BLaER1 treated with 17β-estradiol and CSF1 and Interleukin-3, amounts not matched to agents 10 nM and 100 nM (cell line): ENCODE measurements at regions not wholly inside any gene's neighbourhood (a gene's known extent, or its start where the extent isn't known, plus 50 kb on each side); places are given as distances from the start of the nearest gene placed in this dataset.

Experiments used
- H3K27ac ChIP-seq, 11 experiments: shearing (Covaris generic); formaldehyde crosslinking; 2 replicates each; pipeline ENCODE4 v1.8.1; 2022
- H3K27me3 ChIP-seq, 11 experiments: shearing (Covaris generic); formaldehyde crosslinking; 2 replicates each; pipeline ENCODE4 v1.8.1; 2022
- H3K36me3 ChIP-seq, 11 experiments: shearing (Covaris generic); formaldehyde crosslinking; 2 replicates each; pipeline ENCODE4 v1.8.1; 2022
- H3K4me1 ChIP-seq, 10 experiments: shearing (Covaris generic); formaldehyde crosslinking; 2 replicates each; pipeline ENCODE4 v1.8.1; 2022
- H3K4me2 ChIP-seq, 11 experiments: shearing (Covaris generic); formaldehyde crosslinking; 2 replicates each; pipeline ENCODE4 v1.8.1; 2022
- H3K4me3 ChIP-seq, 10 experiments: shearing (Covaris generic); formaldehyde crosslinking; 2 replicates each; pipeline ENCODE4 v1.8.1; 2022
- H3K9ac ChIP-seq, 11 experiments: shearing (Covaris generic); formaldehyde crosslinking; 2 replicates each; pipeline ENCODE4 v1.8.1; 2022
- H3K9me3 ChIP-seq, 11 experiments: shearing (Covaris generic); formaldehyde crosslinking; replicated peaks in 1 of 11; 2 replicates each; pipeline ENCODE4 v1.8.1; 2022
- H4K20me1 ChIP-seq, 11 experiments: shearing (Covaris generic); formaldehyde crosslinking; 2 replicates each; pipeline ENCODE4 v1.8.1; 2022
- Cebpa-rat ChIP-seq, 11 experiments: shearing (Covaris generic); IDR thresholded peaks; 2 replicates each; pipeline ENCODE4 v1.8.1; 2022

DNA sequence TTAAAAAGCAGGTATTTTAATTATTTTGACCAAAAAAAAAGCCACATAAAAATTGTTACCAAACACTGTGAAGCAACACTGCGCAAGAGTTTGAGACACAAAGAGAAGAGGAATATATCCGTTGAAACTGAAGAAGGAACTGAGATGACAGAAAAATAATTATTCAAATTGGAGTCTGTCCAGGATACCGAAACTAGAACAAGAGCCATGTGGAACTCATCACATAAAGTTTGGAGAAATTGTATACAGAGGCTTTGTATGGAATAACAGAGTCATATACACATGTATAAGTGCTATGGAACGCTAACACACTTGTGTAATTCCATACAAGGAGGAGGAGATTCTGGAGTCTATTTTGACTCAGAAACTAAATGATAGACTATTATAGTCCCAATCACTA is 675.1 kb upstream of the ADGRL2 start:
- Histone ChIP-seq H3K4me3 (no peak overlapping the region), H3K4me2 (no peak overlapping the region), H4K20me1 (no peaks in the 10 kb centered on the region), H3K36me3 (no peaks in the 10 kb centered on the region), H3K9me3 (no peaks in the 10 kb centered on the region), H3K27me3 (no peaks in the 10 kb centered on the region), H3K27ac (no peak overlapping the region), H3K9ac (no peak overlapping the region), H3K4me1 (0 out of 20 replicates have a peak, but pooled peaks cover 0 to 5% (median 0%) of the 10 kb centered on the region in 10 experiments)
- TF ChIP-seq Cebpa-rat (IDR thresholded peaks at IDR 0.05) = no peak

DNA sequence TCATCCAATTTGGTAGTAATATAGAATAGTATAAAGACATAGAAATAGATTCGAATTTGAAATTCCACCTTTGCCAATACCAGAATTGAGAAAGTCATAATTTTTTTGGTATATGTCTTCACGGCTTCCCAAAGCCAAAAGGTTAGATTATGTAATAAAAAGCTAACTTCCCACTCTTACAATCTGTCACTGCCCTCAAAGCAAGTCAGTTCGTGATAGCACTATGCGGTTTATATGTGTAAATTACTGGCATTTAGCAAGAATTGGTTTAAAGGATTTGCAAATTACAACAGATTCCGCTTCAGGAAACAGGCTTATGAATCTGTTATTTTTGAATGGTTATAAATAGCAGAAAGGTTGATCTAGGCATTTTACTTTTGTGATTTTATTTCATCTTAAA is 679.4 kb upstream of the ADGRL2 start:
- Histone ChIP-seq H3K27me3 (no peaks in the 10 kb centered on the region), H4K20me1 (no peaks in the 10 kb centered on the region), H3K9ac (no peak overlapping the region), H3K27ac (no peak overlapping the region), H3K36me3 (no peaks in the 10 kb centered on the region), H3K4me1 (0 out of 20 replicates have a peak, but pooled peaks cover 0 to 5% (median 0%) of the 10 kb centered on the region in 10 experiments), H3K4me3 (no peak overlapping the region), H3K4me2 (no peak overlapping the region), H3K9me3 (no peaks in the 10 kb centered on the region)
- no peak for TF ChIP-seq Cebpa-rat (IDR thresholded peaks at IDR 0.05)

DNA sequence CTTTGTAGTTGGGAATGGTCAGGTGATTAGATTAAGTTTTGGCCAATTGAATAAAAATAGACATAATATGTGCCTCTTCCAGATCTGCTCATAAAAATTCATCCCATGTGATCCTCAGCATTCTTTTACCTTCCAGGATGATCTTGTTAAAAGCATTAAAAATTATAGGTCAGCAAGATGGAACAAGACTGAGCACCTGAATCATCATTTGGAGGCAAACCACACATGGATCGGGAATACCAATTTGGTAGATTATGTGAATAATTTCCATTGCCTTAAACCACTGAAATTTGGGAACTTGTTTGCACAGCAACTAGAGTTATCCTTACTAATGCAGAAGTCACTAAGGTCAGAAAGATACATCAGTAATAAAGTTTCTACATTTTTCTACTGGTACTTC is 681.4 kb upstream of the ADGRL2 start:
- no peak overlapping the region for H3K4me3 ChIP-seq
- no peaks in the 10 kb centered on the region for H3K27me3 ChIP-seq
- H3K4me2 ChIP-seq = no peak overlapping the region
- H3K9ac ChIP-seq = no peak overlapping the region
- H3K9me3 ChIP-seq = no peaks in the 10 kb centered on the region
- no peak overlapping the region for H3K27ac ChIP-seq
- H4K20me1 ChIP-seq = no peaks in the 10 kb centered on the region
- H3K4me1 ChIP-seq = no peaks in the 10 kb centered on the region
- no peak for TF ChIP-seq Cebpa-rat (IDR thresholded peaks at IDR 0.05)
- H3K36me3 ChIP-seq = no peaks in the 10 kb centered on the region

DNA sequence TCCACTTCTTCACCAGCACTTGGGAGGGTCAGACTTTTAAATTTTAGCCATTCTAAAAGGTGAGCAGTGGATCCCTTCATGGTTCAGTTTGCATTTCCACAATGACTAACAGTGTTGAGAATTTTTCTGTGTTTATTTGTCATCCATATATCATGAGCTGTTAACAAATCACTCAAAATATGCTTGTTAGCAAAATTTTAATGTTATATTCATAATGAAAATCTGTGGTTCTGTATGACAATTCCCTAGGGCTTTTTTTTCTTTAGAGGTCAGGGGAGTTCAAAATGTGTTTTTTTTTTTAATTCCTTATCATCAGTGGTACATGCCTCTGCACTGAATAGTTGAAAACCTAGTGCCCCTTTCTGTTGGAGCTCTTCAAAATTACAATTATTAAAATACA is 682.2 kb upstream of the ADGRL2 start:
- no peaks in the 10 kb centered on the region for H3K4me1 ChIP-seq
- H3K36me3 ChIP-seq = no peaks in the 10 kb centered on the region
- no peaks in the 10 kb centered on the region for H3K9me3 ChIP-seq
- H3K27me3 ChIP-seq = no peaks in the 10 kb centered on the region
- no peak overlapping the region for H3K27ac ChIP-seq
- TF ChIP-seq Cebpa-rat (IDR thresholded peaks at IDR 0.05) = no peak
- no peak overlapping the region for H3K4me3 ChIP-seq
- no peaks in the 10 kb centered on the region for H4K20me1 ChIP-seq
- no peak overlapping the region for H3K9ac ChIP-seq
- no peak overlapping the region for H3K4me2 ChIP-seq

DNA sequence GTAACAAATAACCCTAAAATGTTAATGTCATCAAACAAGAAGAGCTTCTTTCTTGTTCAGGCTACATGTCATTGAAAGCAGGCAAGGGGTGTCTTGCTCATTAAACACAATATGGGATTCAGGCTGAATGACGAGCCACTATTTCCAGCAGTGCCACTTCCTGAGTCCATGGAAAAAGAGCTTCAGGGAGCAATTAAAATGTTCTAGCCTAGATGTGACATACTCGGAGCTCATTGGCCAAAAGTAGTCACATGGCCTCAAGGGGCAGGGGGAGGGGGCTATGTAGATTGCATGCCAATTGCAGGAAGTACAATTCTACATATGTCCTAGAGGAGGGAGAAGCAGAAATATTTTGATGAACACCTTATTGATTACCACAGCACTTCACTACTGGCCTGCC is 685.3 kb upstream of the ADGRL2 start:
- no peaks in the 10 kb centered on the region for H3K4me1 ChIP-seq
- H3K36me3 ChIP-seq = no peaks in the 10 kb centered on the region
- TF ChIP-seq Cebpa-rat (IDR thresholded peaks at IDR 0.05) = no peak
- no peaks in the 10 kb centered on the region for H3K9me3 ChIP-seq
- H3K27me3 ChIP-seq = no peaks in the 10 kb centered on the region
- H3K27ac ChIP-seq = no peak overlapping the region
- no peaks in the 10 kb centered on the region for H4K20me1 ChIP-seq
- H3K9ac ChIP-seq = no peak overlapping the region
- H3K4me2 ChIP-seq = no peak overlapping the region
- H3K4me3 ChIP-seq = no peak overlapping the region

DNA sequence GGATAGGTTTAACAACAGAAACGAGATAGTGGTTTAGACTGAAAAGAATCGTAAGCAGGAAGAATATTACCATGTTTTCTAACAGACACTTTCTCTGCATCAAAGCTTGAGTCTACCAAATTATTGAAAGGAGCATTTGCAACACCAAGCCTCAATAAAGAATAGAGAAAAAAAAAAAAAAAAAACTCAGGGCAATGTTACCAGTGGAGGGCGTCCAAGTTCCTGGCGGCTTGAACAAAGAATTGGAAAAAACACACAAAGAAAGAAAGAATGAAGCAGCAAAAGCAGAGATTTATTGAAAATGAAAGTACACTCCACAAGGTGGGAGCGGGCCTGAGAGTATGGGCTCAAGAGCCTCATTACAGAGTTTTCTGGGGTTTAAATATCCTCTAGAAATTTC is 686.5 kb upstream of the ADGRL2 start:
- Histone ChIP-seq H3K27me3 (no peaks in the 10 kb centered on the region), H3K9ac (no peak overlapping the region), H4K20me1 (no peaks in the 10 kb centered on the region), H3K4me3 (no peak overlapping the region), H3K4me1 (no peaks in the 10 kb centered on the region), H3K4me2 (no peak overlapping the region), H3K27ac (no peak overlapping the region), H3K9me3 (no peaks in the 10 kb centered on the region), H3K36me3 (no peaks in the 10 kb centered on the region)
- TF ChIP-seq Cebpa-rat (IDR thresholded peaks at IDR 0.05) = no peak

DNA sequence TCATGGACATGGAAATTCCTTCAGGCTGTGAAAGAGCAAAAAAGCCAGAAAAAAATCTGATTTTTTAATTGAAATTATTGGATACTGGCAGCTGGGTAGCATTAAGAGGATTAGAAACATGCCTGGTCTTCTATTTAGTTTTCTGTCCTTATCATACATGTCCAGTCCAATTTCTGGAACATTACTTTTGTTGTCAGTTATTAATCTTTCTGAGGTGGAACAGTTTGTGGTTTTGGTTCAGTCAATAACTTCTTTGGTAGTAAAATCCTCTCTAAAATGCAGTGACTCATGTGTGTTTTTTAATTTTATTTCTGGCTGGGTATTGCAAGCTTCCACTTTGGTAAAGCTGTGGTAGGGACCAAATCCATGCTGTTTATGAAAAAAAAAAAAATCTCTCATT is 687.0 kb upstream of the ADGRL2 start:
- Histone ChIP-seq H4K20me1 (no peaks in the 10 kb centered on the region), H3K27me3 (no peaks in the 10 kb centered on the region), H3K36me3 (no peaks in the 10 kb centered on the region), H3K9ac (no peak overlapping the region), H3K4me2 (no peak overlapping the region), H3K4me1 (no peaks in the 10 kb centered on the region), H3K27ac (no peak overlapping the region), H3K4me3 (no peak overlapping the region), H3K9me3 (no peaks in the 10 kb centered on the region)
- TF ChIP-seq Cebpa-rat (IDR thresholded peaks at IDR 0.05) = no peak

DNA sequence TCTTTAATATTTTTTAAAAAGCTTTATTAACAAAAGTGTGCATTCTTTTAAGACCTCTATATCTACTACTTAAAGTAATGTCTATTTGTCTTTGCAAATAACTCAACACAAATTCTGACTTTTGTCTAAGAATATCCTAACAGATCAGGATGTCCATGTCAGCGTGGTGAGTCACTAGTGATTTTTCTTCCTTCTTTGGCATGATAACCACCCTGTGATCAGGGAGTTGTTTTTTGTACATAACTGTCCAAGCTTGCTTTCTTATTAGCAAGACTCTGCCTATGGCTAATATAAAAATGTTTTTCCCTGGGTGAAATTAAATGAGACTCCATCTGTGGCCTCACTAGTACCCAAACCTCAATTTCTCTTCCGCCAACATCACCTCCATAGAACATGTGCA is 688.9 kb upstream of the ADGRL2 start:
- no peaks in the 10 kb centered on the region for H3K27me3 ChIP-seq
- no peaks in the 10 kb centered on the region for H4K20me1 ChIP-seq
- no peak overlapping the region for H3K27ac ChIP-seq
- H3K4me1 ChIP-seq = no peaks in the 10 kb centered on the region
- no peak overlapping the region for H3K9ac ChIP-seq
- no peak overlapping the region for H3K4me3 ChIP-seq
- no peaks in the 10 kb centered on the region for H3K9me3 ChIP-seq
- no peak for TF ChIP-seq Cebpa-rat (IDR thresholded peaks at IDR 0.05)
- H3K36me3 ChIP-seq = no peaks in the 10 kb centered on the region
- no peak overlapping the region for H3K4me2 ChIP-seq

DNA sequence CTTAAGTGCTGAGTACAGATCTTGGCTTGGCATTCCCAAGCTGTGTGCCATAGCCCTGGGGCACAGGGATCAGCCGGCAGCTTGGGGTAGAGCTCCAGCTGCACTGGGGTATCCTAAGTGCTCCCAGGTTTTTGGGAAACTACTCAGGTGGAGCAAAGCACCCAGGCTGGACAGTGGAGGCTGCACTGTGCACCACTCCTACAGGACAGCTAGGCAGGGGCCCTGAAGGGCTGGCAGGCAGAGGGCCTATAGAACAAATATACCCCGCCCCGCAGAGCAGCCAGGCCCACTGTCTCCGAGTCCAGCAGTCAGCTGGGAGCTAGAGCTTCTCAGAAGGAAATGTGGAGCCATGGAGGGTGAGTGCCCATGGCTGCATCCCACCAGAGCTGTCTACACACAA is 691.7 kb upstream of the ADGRL2 start:
- Histone ChIP-seq H3K36me3 (no peaks in the 10 kb centered on the region), H3K27me3 (no peaks in the 10 kb centered on the region), H3K27ac (no peak overlapping the region), H4K20me1 (no peaks in the 10 kb centered on the region), H3K4me2 (no peak overlapping the region), H3K9ac (no peak overlapping the region), H3K9me3 (no peaks in the 10 kb centered on the region), H3K4me1 (no peaks in the 10 kb centered on the region), H3K4me3 (no peak overlapping the region)
- TF ChIP-seq Cebpa-rat (IDR thresholded peaks at IDR 0.05) = no peak

DNA sequence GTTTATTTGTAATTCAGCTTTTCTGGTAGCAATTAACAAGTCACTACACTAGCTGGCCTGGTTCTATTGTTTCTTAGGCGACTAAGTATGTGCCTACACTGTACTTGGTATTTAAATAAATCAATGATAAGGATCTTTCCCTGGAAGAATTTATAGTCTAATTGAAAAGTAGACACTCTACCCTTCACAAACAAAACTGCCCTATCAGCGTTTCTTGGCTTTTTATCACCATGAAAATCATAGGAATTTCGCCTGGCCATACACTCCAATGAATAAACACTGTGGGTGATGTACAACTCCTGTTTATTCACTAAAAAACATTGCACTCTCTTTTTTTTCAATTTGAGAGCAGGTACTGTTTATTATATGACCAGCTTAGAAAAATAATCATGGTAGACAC is 702.9 kb upstream of the ADGRL2 start:
- H3K27ac ChIP-seq = no peak overlapping the region
- no peaks in the 10 kb centered on the region for H3K36me3 ChIP-seq
- no peak overlapping the region for H3K4me2 ChIP-seq
- H3K4me1 ChIP-seq = no peaks in the 10 kb centered on the region
- H4K20me1 ChIP-seq = no peaks in the 10 kb centered on the region
- TF ChIP-seq Cebpa-rat (IDR thresholded peaks at IDR 0.05) = no peak
- H3K9me3 ChIP-seq = no peaks in the 10 kb centered on the region
- H3K9ac ChIP-seq = no peak overlapping the region
- no peak overlapping the region for H3K4me3 ChIP-seq
- H3K27me3 ChIP-seq = no peaks in the 10 kb centered on the region

DNA sequence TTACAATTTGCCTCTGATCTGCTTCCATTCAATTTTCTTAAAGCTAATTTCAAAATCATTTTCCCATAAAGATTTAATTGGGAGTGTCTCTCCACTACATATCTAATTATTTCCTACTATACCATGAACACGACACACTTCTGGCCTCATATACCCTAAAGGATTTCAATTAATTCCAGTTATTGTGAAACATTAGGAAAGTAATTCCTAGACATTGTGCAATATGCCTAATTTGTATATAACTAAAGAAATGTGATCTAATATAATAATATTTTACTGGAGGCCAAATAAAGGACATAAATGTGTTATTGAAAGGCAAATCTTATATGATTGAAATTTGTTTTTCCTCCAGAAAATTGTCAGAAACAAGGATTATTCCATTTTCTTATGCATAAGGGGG is 727.2 kb upstream of the ADGRL2 start:
- H3K4me3 ChIP-seq = no peak overlapping the region
- H4K20me1 ChIP-seq = no peaks in the 10 kb centered on the region
- H3K4me1 ChIP-seq = no peaks in the 10 kb centered on the region
- no peak overlapping the region for H3K4me2 ChIP-seq
- TF ChIP-seq Cebpa-rat (IDR thresholded peaks at IDR 0.05) = no peak
- no peaks in the 10 kb centered on the region for H3K36me3 ChIP-seq
- no peaks in the 10 kb centered on the region for H3K27me3 ChIP-seq
- no peak overlapping the region for H3K9ac ChIP-seq
- no peak overlapping the region for H3K27ac ChIP-seq
- no peaks in the 10 kb centered on the region for H3K9me3 ChIP-seq
